PC-9 (cell line): ENCODE measurements at regions not wholly inside any gene's neighbourhood (a gene's known extent, or its start where the extent isn't known, plus 50 kb on each side); places are given as distances from the start of the nearest gene placed in this dataset.
A peak's percentile ranks its signal among the peaks of the same experiment; 100 is the strongest.

Experiments
- BruUV-seq: library from RNA; stranded (reverse); fragments of 400-500 nt; replicated peaks from 2 replicates; lab custom pipeline; 2021; lab: Mats Ljungman, UMichigan
- CTCF ChIA-PET: fragments of 300-600 bp; sonication (Branson Sonifier 250); formaldehyde crosslinking; loops from one replicate; lab custom pipeline; 2022; ENCODE audit warnings: antibody characterized with exemption; lab: Charles Lee
- POLR2A ChIA-PET: fragments of 300-600 bp; sonication (Branson Sonifier 250); formaldehyde crosslinking; loops from one replicate; lab custom pipeline; 2022; ENCODE audit warnings: antibody characterized with exemption; ENCODE audit not compliant: unreplicated experiment; lab: Charles Lee
- DNase-seq, 2 experiments: peaks; one replicate each; pipeline versions ENCODE4 v3.0.0 to v3.0.0-alpha.2; 2015 to 2022; ENCODE audit warnings: mixed read lengths in 1 of 2
- H2AFZ ChIP-seq: fragments of 200-600 bp; sonication (generic); 2 replicates; pipeline ENCODE4 v1.8.1; 2017; ENCODE audit warnings: antibody characterized with exemption
- H3F3A ChIP-seq: fragments of 200-600 bp; sonication (generic); 2 replicates; pipeline ENCODE4 v1.8.1; 2017; ENCODE audit warnings: antibody characterized with exemption, mild to moderate bottlenecking, low read depth; ENCODE audit not compliant: insufficient read depth
- H3K27ac ChIP-seq: fragments of 200-600 bp; sonication (generic); 2 replicates; pipeline ENCODE4 v1.6.1; 2016; ENCODE audit warnings: mixed run types
- H3K27me3 ChIP-seq: fragments of 200-600 bp; sonication (generic); 2 replicates; pipeline ENCODE4 v1.6.1; 2016; ENCODE audit warnings: low read depth, mixed run types; ENCODE audit not compliant: insufficient read depth
- H3K36me3 ChIP-seq: fragments of 200-600 bp; sonication (generic); 2 replicates; pipeline ENCODE4 v1.6.1; 2016; ENCODE audit warnings: low read depth, mixed run types
- H3K4me1 ChIP-seq: fragments of 200-600 bp; sonication (generic); replicated peaks from 2 replicates; pipeline ENCODE4 v1.6.1; 2016; ENCODE audit warnings: mixed run types; ENCODE audit not compliant: insufficient read depth
- H3K4me2 ChIP-seq: fragments of 200-600 bp; sonication (generic); 2 replicates; pipeline ENCODE4 v1.6.1; 2017; ENCODE audit warnings: mixed run types
- H3K4me3 ChIP-seq: fragments of 200-600 bp; sonication (generic); 2 replicates; pipeline ENCODE4 v1.6.1; 2016; ENCODE audit warnings: mixed run types
- H3K79me2 ChIP-seq: fragments of 200-600 bp; sonication (generic); 2 replicates; pipeline ENCODE4 v1.6.1; 2017; ENCODE audit warnings: low read depth, mixed run types
- H3K9me2 ChIP-seq: fragments of 200-600 bp; sonication (generic); 2 replicates; pipeline ENCODE4 v1.8.1; 2017; ENCODE audit warnings: mild to moderate bottlenecking; ENCODE audit not compliant: insufficient read depth
- H3K9me3 ChIP-seq: fragments of 200-600 bp; sonication (generic); 2 replicates; pipeline ENCODE4 v1.8.1; 2016; ENCODE audit warnings: low read depth; ENCODE audit not compliant: insufficient read depth
- H4K20me1 ChIP-seq: fragments of 200-600 bp; sonication (generic); 2 replicates; pipeline ENCODE4 v1.8.1; 2017; ENCODE audit not compliant: insufficient read depth
- CTCF ChIP-seq: fragments of 200-600 bp; sonication (generic); conservative IDR thresholded peaks from 2 replicates; pipeline ENCODE4 v1.6.1; 2017; ENCODE audit warnings: mixed run types, antibody characterized with exemption, mild to moderate bottlenecking, moderate library complexity
- EZH2 ChIP-seq: fragments of 200-600 bp; sonication (generic); IDR thresholded peaks from 2 replicates; pipeline ENCODE4 v1.8.0; 2017; ENCODE audit warnings: antibody characterized with exemption, low read depth
- intact Hi-C: fragments of 100-400 bp; cut with micrococcal nuclease; formaldehyde crosslinking; loops from one replicate; pipeline ENCODE4 v1.10.0; 2022; ENCODE audit not compliant: unreplicated experiment

GRCh38 chr2:220469201-220469600 lies 841.8 kb downstream of the SLC4A3 start:
- H3K36me3 ChIP-seq: no peaks in the 10 kb centered on the region
- no peaks in the 10 kb centered on the region for H3K27me3 ChIP-seq
- POLR2A ChIA-PET: no interaction called here
- H2AFZ ChIP-seq: no peak overlapping the region
- CTCF ChIA-PET: no interaction called here
- intact Hi-C loops: no loop called here
- BruUV-seq: no TSS peak
- peak in 1 of 2 experiments; percentile 35 for DNase-seq
- H4K20me1 ChIP-seq: no peaks in the 10 kb centered on the region
- TF ChIP-seq CTCF (no peak), EZH2 (no peak)
- H3K27ac ChIP-seq: no peak overlapping the region
- H3K9me3 ChIP-seq: peaks cover 2% of the 10 kb centered on the region
- no peak overlapping the region for H3K4me3 ChIP-seq
- H3K4me1 ChIP-seq: peaks cover 4% of the 10 kb centered on the region; the same call in 1 of the 2 replicates
- no peaks in the 10 kb centered on the region for H3K79me2 ChIP-seq
- no peak overlapping the region for H3K4me2 ChIP-seq
- H3F3A ChIP-seq: no peaks in the 10 kb centered on the region
- no peaks in the 10 kb centered on the region for H3K9me2 ChIP-seq

DNA sequence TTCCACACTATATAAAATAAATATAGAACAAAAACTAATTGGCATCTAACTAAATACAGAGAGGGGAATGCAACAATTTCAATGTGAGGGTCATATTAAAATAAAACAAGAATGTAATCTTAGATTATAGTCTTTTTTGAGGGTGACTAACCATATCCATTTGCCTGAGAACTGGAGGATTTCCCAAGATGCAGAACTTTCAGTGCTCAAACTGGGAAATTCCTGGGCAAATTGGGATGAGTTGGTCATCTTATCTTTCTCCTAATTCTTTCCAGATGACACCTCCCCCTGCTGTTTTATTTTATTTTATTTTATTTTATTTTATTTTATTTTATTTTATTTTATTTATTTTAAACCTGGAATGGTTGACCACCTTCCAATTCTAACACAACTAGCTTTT lies 846.2 kb downstream of the SLC4A3 start:
- Histone ChIP-seq H3K36me3 (no peaks in the 10 kb centered on the region), H3K79me2 (no peaks in the 10 kb centered on the region), H3K27me3 (no peaks in the 10 kb centered on the region), H3K4me2 (no peak overlapping the region), H3K9me2 (no peaks in the 10 kb centered on the region; the same call in 1 of the 2 replicates), H2AFZ (no peak overlapping the region), H3K4me3 (no peak overlapping the region), H4K20me1 (no peaks in the 10 kb centered on the region), H3K9me3 (peaks cover 3% of the 10 kb centered on the region; the same call in 1 of the 2 replicates), H3K4me1 (peaks cover 14% of the 10 kb centered on the region), H3K27ac (no peak overlapping the region), H3F3A (peaks cover 5% of the 10 kb centered on the region)
- DNase-seq: no peak
- TF ChIP-seq CTCF (no peak), EZH2 (no peak)
- intact Hi-C loops: no loop called here
- no TSS peak for BruUV-seq
- ChIA-PET POLR2A (no interaction called here), CTCF (no interaction called here)

- Histone ChIP-seq H3K4me2 (no peak overlapping the region), H3K9me3 (peaks cover 3% of the 10 kb centered on the region; the same call in 1 of the 2 replicates), H3K27me3 (no peaks in the 10 kb centered on the region), H3K9me2 (no peaks in the 10 kb centered on the region; the same call in 1 of the 2 replicates), H3K36me3 (no peaks in the 10 kb centered on the region), H3F3A (peaks cover 6% of the 10 kb centered on the region), H3K4me3 (no peak overlapping the region), H4K20me1 (no peaks in the 10 kb centered on the region), H2AFZ (no peak overlapping the region), H3K4me1 (peaks cover 16% of the 10 kb centered on the region), H3K27ac (no peak overlapping the region), H3K79me2 (no peaks in the 10 kb centered on the region)
- ChIA-PET POLR2A (no interaction called here), CTCF (no interaction called here)
- DNase-seq: no peak
- TF ChIP-seq CTCF: no peak
- no peak for TF ChIP-seq EZH2
- no TSS peak for BruUV-seq
- intact Hi-C loops: no loop called here
Measured at GRCh38 chr2:220476877-220477276, 849.4 kb downstream of the SLC4A3 start.
